Spleen (tissue), 7 donors: ENCODE measurements at regions not wholly inside any gene's neighbourhood (a gene's known extent, or its start where the extent isn't known, plus 50 kb on each side); places are given as distances from the start of the nearest gene placed in this dataset.

Source experiments
- CTCF ChIP-seq, 11 experiments: fragments of 200-600 bp in 7 of 11; fragments of 450-650 bp in 4 of 11; sonication (generic) in 4 of 11; IDR thresholded peaks in 8 of 11; conservative IDR thresholded peaks in 3 of 11; 1 replicate in 7 of 11; 2 replicates in 4 of 11; pipeline versions ENCODE4 v1.4.0 to v1.8.0; 2016 to 2021; ENCODE audit warnings: antibody characterized with exemption in 11 of 11, inconsistent platforms in 4 of 11, mild to moderate bottlenecking in 1 of 11
- POLR2A ChIP-seq, 3 donors: fragments of 450-650 bp; IDR thresholded peaks; one replicate each; pipeline ENCODE4 v1.5.1; 2017; ENCODE audit warnings: antibody characterized with exemption in 3 of 3, mild to moderate bottlenecking in 1 of 3
- POLR2AphosphoS5 ChIP-seq, 3 donors: sonication (generic); formaldehyde crosslinking; IDR thresholded peaks; one replicate each; pipeline ENCODE4 v1.5.1; 2017; ENCODE audit warnings: antibody characterized with exemption in 3 of 3
- donor health status: DM: no; HTN: no; CAD: no; lungs with moderate emphysema.
- donor health status: DM: no; HTN: no; CAD: no.
- donor health status: DM: no; HTN: no; CAD: no.

- TF ChIP-seq POLR2A (IDR thresholded peaks at IDR 0.05), result no peak
- no peak for TF ChIP-seq POLR2AphosphoS5 (IDR thresholded peaks at IDR 0.05)
- no peak for TF ChIP-seq CTCF (IDR thresholded peaks at IDR 0.05 in 8 of 11, conservative IDR thresholded peaks at IDR 0.05 in 3 of 11)
These were observed 158.7 kb upstream of the NANOGP8 start for GRCh38 chr15:35243758-35244157.
